HEK293 (cell line): ENCODE measurements at regions not wholly inside any gene's neighbourhood (a gene's known extent, or its start where the extent isn't known, plus 50 kb on each side); places are given as distances from the start of the nearest gene placed in this dataset.

ENCODE experiments used
- CTCF ChIA-PET: fragments of 350-600 bp; formaldehyde crosslinking; extraction: SDS; loops from one replicate; lab custom pipeline; 2021; ENCODE audit warnings: antibody characterized with exemption; lab: Yijun Ruan, JAX
- POLR2A ChIA-PET: fragments of 300-600 bp; formaldehyde crosslinking; extraction: SDS; loops from one replicate; lab custom pipeline; 2020; ENCODE audit warnings: antibody characterized with exemption, inconsistent platforms; lab: Yijun Ruan, JAX
- H3K27ac ChIP-seq: fragments of 200-500 bp; sonication (Bioruptor generic); 2 replicates; pipeline ENCODE4 v1.5.1; 2014; ENCODE audit warnings: low read depth, low read length, control low read depth, inconsistent platforms; ENCODE audit errors: extremely low read depth
- H3K36me3 ChIP-seq, 2 experiments: fragments of 200-500 bp in 1 of 2; sonication (Bioruptor generic) in 1 of 2; 1 replicate in 1 of 2; 2 replicates in 1 of 2; pipeline ENCODE4 v1.5.1; 2014 to 2017; ENCODE audit warnings: inconsistent platforms in 2 of 2, low read length in 2 of 2; ENCODE audit not compliant: control insufficient read depth in 2 of 2, insufficient read depth in 1 of 2
- H3K4me1 ChIP-seq: fragments of 200-500 bp; sonication (Bioruptor generic); 2 replicates; pipeline ENCODE4 v1.5.1; 2014; ENCODE audit warnings: mild to moderate bottlenecking, low read length, inconsistent platforms; ENCODE audit not compliant: control insufficient read depth, insufficient read depth
- H3K4me3 ChIP-seq: 2 replicates; pipeline ENCODE4 v1.5.1; 2011; ENCODE audit warnings: low read depth, mild to moderate bottlenecking, control low read depth, low read length, moderate library complexity
- H3K9me3 ChIP-seq: fragments of 200-500 bp; sonication (Bioruptor generic); 2 replicates; pipeline ENCODE4 v1.5.1; 2014; ENCODE audit warnings: low read depth, low read length, inconsistent platforms; ENCODE audit not compliant: control insufficient read depth, insufficient read depth
- HOXC10 ChIP-seq: sonication (generic); formaldehyde crosslinking; IDR thresholded peaks from 2 replicates; pipeline ENCODE4 v1.8.1; 2023; ENCODE audit warnings: mild to moderate bottlenecking, missing genetic modification reagents
- PRDM1 ChIP-seq: fragments of 450-650 bp; formaldehyde crosslinking; IDR thresholded peaks from 2 replicates; pipeline ENCODE4; 2016; ENCODE audit warnings: missing biosample characterization, missing genetic modification characterization
- SETDB1 ChIP-seq: IDR thresholded peaks from one replicate; pipeline ENCODE4 v1.6.1; 2017; ENCODE audit warnings: mild to moderate bottlenecking, low read length, moderate library complexity, mixed read lengths; ENCODE audit not compliant: insufficient read length
- SP3 ChIP-seq: fragments of 450-650 bp; formaldehyde crosslinking; IDR thresholded peaks from 2 replicates; pipeline ENCODE4 v1.5.1; 2016; ENCODE audit warnings: missing biosample characterization, missing genetic modification characterization
- ZFP37 ChIP-seq: fragments of 450-650 bp; formaldehyde crosslinking; IDR thresholded peaks from 2 replicates; pipeline ENCODE4 v1.5.1; 2016; ENCODE audit warnings: missing biosample characterization, missing genetic modification characterization
- ZNF132 ChIP-seq: fragments of 450-650 bp; formaldehyde crosslinking; IDR thresholded peaks from 2 replicates; pipeline ENCODE4 v1.5.1; 2017; ENCODE audit warnings: missing biosample characterization, missing genetic modification characterization, borderline replicate concordance
- ZNF133 ChIP-seq: fragments of 450-650 bp; formaldehyde crosslinking; IDR thresholded peaks from 2 replicates; pipeline ENCODE4 v1.5.1; 2016; ENCODE audit warnings: missing biosample characterization, missing genetic modification characterization
- ZNF2 ChIP-seq: fragments of 450-650 bp; formaldehyde crosslinking; IDR thresholded peaks from 2 replicates; pipeline ENCODE4 v1.5.1; 2016; ENCODE audit warnings: missing biosample characterization, missing genetic modification characterization
- ZNF48 ChIP-seq: fragments of 450-650 bp; formaldehyde crosslinking; IDR thresholded peaks from 2 replicates; pipeline ENCODE4 v1.5.1; 2016; ENCODE audit warnings: missing biosample characterization, missing genetic modification characterization
- ZNF501 ChIP-seq: fragments of 450-650 bp; formaldehyde crosslinking; IDR thresholded peaks from 2 replicates; pipeline ENCODE4 v1.5.1; 2016; ENCODE audit warnings: missing biosample characterization, missing genetic modification characterization
- ZNF747 ChIP-seq: fragments of 450-650 bp; formaldehyde crosslinking; IDR thresholded peaks from 2 replicates; pipeline ENCODE4 v1.5.1; 2016; ENCODE audit warnings: missing biosample characterization, missing genetic modification characterization
- ZNF768 ChIP-seq: fragments of 450-650 bp; formaldehyde crosslinking; IDR thresholded peaks from 2 replicates; pipeline ENCODE4 v1.5.1; 2018; ENCODE audit warnings: missing biosample characterization, mild to moderate bottlenecking, missing genetic modification characterization
- TF ChIP-seq, protein P1 (sequence below): fragments of 450-650 bp; formaldehyde crosslinking; IDR thresholded peaks from 2 replicates; pipeline ENCODE4 v1.5.1; 2016; ENCODE audit warnings: missing biosample characterization, missing genetic modification characterization
- TF ChIP-seq, protein P2 (sequence below): fragments of 450-650 bp; formaldehyde crosslinking; IDR thresholded peaks from 2 replicates; pipeline ENCODE4 v1.5.1; 2017; ENCODE audit warnings: missing biosample characterization, mild to moderate bottlenecking, missing genetic modification characterization, moderate library complexity
- TF ChIP-seq, protein P3 (sequence below): fragments of 450-650 bp; formaldehyde crosslinking; IDR thresholded peaks from 2 replicates; pipeline ENCODE4 v1.5.1; 2016; ENCODE audit warnings: missing biosample characterization, missing genetic modification characterization
- TF ChIP-seq, protein P4 (sequence below): fragments of 450-650 bp; formaldehyde crosslinking; IDR thresholded peaks from 2 replicates; pipeline ENCODE4 v1.5.1; 2016; ENCODE audit warnings: missing biosample characterization, missing genetic modification characterization
- TF ChIP-seq, protein P5 (sequence below): fragments of 450-650 bp; formaldehyde crosslinking; IDR thresholded peaks from 2 replicates; pipeline ENCODE4 v1.5.1; 2016; ENCODE audit warnings: missing biosample characterization, missing genetic modification characterization
- TF ChIP-seq, protein P6 (sequence below): fragments of 450-650 bp; formaldehyde crosslinking; conservative IDR thresholded peaks from 2 replicates; pipeline ENCODE4 v1.5.1; 2016; ENCODE audit warnings: low read depth, missing biosample characterization, missing genetic modification characterization
- TF ChIP-seq, protein P7 (sequence below): fragments of 450-650 bp; formaldehyde crosslinking; IDR thresholded peaks from 2 replicates; pipeline ENCODE4 v1.5.1; 2016; ENCODE audit warnings: missing biosample characterization, missing genetic modification characterization
- TF ChIP-seq, protein P8 (sequence below): fragments of 450-650 bp; formaldehyde crosslinking; IDR thresholded peaks from 2 replicates; pipeline ENCODE4 v1.5.1; 2016; ENCODE audit warnings: missing biosample characterization, missing genetic modification characterization, borderline replicate concordance

DNA sequence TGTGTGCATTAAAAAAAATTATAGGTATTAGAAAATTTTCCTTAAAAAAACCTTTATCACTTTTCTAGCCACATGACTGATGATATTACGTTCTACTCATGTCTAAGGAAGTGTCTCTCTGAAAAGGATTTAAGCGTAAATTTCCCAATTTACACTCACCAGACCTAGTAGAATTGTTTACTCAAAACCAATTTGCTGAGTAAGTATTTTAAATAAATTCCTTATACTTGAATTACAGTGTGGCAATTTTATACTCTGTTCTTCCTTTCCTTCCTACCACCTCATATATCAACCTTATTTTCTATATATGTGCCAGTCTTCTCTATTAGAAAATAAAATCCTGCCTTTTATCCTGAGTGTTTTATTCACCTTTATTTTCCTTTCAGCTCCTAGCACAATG lies 1035.1 kb downstream of the TRHDE start (continued):
- TF ChIP-seq, protein P1, sequence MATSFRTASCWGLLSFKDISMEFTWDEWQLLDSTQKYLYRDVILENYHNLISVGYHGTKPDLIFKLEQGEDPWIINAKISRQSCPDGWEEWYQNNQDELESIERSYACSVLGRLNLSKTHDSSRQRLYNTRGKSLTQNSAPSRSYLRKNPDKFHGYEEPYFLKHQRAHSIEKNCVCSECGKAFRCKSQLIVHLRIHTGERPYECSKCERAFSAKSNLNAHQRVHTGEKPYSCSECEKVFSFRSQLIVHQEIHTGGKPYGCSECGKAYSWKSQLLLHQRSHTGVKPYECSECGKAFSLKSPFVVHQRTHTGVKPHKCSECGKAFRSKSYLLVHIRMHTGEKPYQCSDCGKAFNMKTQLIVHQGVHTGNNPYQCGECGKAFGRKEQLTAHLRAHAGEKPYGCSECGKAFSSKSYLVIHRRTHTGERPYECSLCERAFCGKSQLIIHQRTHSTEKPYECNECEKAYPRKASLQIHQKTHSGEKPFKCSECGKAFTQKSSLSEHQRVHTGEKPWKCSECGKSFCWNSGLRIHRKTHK (tag by site-specific recombination) = no peak
- TF ChIP-seq ZNF501 (no peak), ZNF132 (tag by site-specific recombination) (no peak), SP3 (tag by site-specific recombination) (no peak), ZNF133 (tag by site-specific recombination) (no peak)
- TF ChIP-seq, protein P2, sequence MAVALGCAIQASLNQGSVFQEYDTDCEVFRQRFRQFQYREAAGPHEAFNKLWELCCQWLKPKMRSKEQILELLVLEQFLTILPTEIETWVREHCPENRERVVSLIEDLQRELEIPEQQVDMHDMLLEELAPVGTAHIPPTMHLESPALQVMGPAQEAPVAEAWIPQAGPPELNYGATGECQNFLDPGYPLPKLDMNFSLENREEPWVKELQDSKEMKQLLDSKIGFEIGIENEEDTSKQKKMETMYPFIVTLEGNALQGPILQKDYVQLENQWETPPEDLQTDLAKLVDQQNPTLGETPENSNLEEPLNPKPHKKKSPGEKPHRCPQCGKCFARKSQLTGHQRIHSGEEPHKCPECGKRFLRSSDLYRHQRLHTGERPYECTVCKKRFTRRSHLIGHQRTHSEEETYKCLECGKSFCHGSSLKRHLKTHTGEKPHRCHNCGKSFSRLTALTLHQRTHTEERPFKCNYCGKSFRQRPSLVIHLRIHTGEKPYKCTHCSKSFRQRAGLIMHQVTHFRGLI (tag by site-specific recombination) = no peak

DNA sequence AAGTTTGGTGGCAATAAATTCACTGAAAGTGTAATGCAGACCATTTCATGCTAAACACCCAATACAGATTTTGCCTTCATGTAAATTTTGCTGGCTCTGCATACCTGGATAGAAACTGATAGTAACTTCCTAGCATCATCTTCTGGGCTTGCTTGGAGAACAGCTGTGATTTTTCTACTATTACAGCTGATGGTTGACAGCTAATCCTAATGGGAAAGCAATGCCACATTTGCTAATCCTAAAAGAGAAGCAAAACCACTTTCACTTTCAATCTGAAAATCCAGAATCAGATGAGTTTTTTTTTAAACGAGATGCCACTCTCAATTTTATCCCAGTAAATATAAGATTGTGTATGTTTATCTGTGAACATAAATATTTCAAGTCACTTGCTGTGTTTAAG lies 1035.9 kb downstream of the TRHDE start:
- ChIA-PET POLR2A (no interaction called here), CTCF (no interaction called here)
- Histone ChIP-seq H3K4me1 (no peaks in the 10 kb centered on the region), H3K4me3 (no peak overlapping the region), H3K27ac (no peak overlapping the region), H3K9me3 (no peaks in the 10 kb centered on the region), H3K36me3 (no peaks in the 10 kb centered on the region)
- TF ChIP-seq, protein P2 (tag by site-specific recombination) = no peak
- TF ChIP-seq, protein P3, sequence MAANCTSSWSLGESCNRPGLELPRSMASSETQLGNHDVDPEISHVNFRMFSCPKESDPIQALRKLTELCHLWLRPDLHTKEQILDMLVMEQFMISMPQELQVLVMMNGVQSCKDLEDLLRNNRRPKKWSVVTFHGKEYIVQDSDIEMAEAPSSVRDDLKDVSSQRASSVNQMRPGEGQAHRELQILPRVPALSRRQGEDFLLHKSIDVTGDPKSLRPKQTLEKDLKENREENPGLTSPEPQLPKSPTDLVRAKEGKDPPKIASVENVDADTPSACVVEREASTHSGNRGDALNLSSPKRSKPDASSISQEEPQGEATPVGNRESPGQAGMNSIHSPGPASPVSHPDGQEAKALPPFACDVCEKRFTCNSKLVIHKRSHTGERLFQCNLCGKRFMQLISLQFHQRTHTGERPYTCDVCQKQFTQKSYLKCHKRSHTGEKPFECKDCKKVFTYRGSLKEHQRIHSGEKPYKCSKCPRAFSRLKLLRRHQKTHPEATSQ = no peak
- no peak for TF ChIP-seq ZNF2 (tag by site-specific recombination)
- TF ChIP-seq, protein P4, sequence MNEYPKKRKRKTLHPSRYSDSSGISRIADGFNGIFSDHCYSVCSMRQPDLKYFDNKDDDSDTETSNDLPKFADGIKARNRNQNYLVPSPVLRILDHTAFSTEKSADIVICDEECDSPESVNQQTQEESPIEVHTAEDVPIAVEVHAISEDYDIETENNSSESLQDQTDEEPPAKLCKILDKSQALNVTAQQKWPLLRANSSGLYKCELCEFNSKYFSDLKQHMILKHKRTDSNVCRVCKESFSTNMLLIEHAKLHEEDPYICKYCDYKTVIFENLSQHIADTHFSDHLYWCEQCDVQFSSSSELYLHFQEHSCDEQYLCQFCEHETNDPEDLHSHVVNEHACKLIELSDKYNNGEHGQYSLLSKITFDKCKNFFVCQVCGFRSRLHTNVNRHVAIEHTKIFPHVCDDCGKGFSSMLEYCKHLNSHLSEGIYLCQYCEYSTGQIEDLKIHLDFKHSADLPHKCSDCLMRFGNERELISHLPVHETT (tag by site-specific recombination) = no peak
- TF ChIP-seq ZFP37 (tag by site-specific recombination) = no peak
- no peak for TF ChIP-seq ZNF48 (tag by site-specific recombination)
- TF ChIP-seq, protein P5, sequence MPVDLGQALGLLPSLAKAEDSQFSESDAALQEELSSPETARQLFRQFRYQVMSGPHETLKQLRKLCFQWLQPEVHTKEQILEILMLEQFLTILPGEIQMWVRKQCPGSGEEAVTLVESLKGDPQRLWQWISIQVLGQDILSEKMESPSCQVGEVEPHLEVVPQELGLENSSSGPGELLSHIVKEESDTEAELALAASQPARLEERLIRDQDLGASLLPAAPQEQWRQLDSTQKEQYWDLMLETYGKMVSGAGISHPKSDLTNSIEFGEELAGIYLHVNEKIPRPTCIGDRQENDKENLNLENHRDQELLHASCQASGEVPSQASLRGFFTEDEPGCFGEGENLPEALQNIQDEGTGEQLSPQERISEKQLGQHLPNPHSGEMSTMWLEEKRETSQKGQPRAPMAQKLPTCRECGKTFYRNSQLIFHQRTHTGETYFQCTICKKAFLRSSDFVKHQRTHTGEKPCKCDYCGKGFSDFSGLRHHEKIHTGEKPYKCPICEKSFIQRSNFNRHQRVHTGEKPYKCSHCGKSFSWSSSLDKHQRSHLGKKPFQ (tag by site-specific recombination) = no peak
- TF ChIP-seq ZNF768 = no peak
- TF ChIP-seq, protein P6, sequence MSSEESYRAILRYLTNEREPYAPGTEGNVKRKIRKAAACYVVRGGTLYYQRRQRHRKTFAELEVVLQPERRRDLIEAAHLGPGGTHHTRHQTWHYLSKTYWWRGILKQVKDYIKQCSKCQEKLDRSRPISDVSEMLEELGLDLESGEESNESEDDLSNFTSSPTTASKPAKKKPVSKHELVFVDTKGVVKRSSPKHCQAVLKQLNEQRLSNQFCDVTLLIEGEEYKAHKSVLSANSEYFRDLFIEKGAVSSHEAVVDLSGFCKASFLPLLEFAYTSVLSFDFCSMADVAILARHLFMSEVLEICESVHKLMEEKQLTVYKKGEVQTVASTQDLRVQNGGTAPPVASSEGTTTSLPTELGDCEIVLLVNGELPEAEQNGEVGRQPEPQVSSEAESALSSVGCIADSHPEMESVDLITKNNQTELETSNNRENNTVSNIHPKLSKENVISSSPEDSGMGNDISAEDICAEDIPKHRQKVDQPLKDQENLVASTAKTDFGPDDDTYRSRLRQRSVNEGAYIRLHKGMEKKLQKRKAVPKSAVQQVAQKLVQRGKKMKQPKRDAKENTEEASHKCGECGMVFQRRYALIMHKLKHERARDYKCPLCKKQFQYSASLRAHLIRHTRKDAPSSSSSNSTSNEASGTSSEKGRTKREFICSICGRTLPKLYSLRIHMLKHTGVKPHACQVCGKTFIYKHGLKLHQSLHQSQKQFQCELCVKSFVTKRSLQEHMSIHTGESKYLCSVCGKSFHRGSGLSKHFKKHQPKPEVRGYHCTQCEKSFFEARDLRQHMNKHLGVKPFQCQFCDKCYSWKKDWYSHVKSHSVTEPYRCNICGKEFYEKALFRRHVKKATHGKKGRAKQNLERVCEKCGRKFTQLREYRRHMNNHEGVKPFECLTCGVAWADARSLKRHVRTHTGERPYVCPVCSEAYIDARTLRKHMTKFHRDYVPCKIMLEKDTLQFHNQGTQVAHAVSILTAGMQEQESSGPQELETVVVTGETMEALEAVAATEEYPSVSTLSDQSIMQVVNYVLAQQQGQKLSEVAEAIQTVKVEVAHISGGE = no peak
- TF ChIP-seq, protein P7, sequence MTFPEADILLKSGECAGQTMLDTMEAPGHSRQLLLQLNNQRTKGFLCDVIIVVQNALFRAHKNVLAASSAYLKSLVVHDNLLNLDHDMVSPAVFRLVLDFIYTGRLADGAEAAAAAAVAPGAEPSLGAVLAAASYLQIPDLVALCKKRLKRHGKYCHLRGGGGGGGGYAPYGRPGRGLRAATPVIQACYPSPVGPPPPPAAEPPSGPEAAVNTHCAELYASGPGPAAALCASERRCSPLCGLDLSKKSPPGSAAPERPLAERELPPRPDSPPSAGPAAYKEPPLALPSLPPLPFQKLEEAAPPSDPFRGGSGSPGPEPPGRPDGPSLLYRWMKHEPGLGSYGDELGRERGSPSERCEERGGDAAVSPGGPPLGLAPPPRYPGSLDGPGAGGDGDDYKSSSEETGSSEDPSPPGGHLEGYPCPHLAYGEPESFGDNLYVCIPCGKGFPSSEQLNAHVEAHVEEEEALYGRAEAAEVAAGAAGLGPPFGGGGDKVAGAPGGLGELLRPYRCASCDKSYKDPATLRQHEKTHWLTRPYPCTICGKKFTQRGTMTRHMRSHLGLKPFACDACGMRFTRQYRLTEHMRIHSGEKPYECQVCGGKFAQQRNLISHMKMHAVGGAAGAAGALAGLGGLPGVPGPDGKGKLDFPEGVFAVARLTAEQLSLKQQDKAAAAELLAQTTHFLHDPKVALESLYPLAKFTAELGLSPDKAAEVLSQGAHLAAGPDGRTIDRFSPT (tag by site-specific recombination) = no peak
- TF ChIP-seq, protein P8, sequence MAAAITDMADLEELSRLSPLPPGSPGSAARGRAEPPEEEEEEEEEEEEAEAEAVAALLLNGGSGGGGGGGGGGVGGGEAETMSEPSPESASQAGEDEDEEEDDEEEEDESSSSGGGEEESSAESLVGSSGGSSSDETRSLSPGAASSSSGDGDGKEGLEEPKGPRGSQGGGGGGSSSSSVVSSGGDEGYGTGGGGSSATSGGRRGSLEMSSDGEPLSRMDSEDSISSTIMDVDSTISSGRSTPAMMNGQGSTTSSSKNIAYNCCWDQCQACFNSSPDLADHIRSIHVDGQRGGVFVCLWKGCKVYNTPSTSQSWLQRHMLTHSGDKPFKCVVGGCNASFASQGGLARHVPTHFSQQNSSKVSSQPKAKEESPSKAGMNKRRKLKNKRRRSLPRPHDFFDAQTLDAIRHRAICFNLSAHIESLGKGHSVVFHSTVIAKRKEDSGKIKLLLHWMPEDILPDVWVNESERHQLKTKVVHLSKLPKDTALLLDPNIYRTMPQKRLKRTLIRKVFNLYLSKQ (tag by site-specific recombination) = no peak
- TF ChIP-seq ZNF747 (tag by site-specific recombination) = no peak
- TF ChIP-seq PRDM1 (tag by site-specific recombination) = no peak
- TF ChIP-seq SETDB1 = no peak
- no peak for TF ChIP-seq HOXC10 (CRISPR knock-in tag)
